ENCODE measurements at regions not wholly inside any gene's neighbourhood (a gene's known extent, or its start where the extent isn't known, plus 50 kb on each side); places are given as distances from the start of the nearest gene placed in this dataset.

- no peak overlapping the region for H2BK120ac ChIP-seq (ENCODE audit: low read depth, low read length, poor library complexity, severe bottlenecking)
- no peak overlapping the region for H2BK12ac ChIP-seq (ENCODE audit: insufficient read length, low read depth, low read length)
- H3K27ac ChIP-seq (ENCODE audit: insufficient read length, low read depth, low read length): no peak overlapping the region
- H3K4me1 Mint-ChIP-seq: peaks cover 12 to 21% of the 10 kb centered on the region in 2 experiments
- no peaks in the 10 kb centered on the region for H4K20me1 ChIP-seq (ENCODE audit: control insufficient read depth, insufficient read depth, insufficient read length)
- H3K79me1 ChIP-seq (ENCODE audit: insufficient read depth, low read depth, low read length, poor library complexity, severe bottlenecking): no peaks in the 10 kb centered on the region
- no peak overlapping the region for H4K5ac ChIP-seq (ENCODE audit: insufficient read length, low read depth, low read length)
- no peak overlapping the region for H4K8ac ChIP-seq (replicated peaks; ENCODE audit: insufficient read length, low read depth, low read length)
- H3K79me2 ChIP-seq (ENCODE audit: insufficient read depth, low read length): no peaks in the 10 kb centered on the region
- H2AFZ ChIP-seq (ENCODE audit: low read length): no peak overlapping the region
- no peak for TF ChIP-seq CTCF (conservative IDR thresholded peaks at IDR 0.05)
- H3K36me3 Mint-ChIP-seq (ENCODE audit: insufficient read depth in 1 of 3, low read depth in 3 of 3): no peaks in the 10 kb centered on the region
- no peak overlapping the region for H3K9ac ChIP-seq (ENCODE audit: extremely low read depth, insufficient read length, low read length)
- DNase-seq: no peak
- H3K27me3 ChIP-seq (ENCODE audit: insufficient read depth, low read length): no peaks in the 10 kb centered on the region
- no peak overlapping the region for H2BK5ac ChIP-seq (ENCODE audit: insufficient read length, low read length)
- H3K56ac ChIP-seq (ENCODE audit: insufficient read length, low read depth, low read length): no peak overlapping the region
- H3K9me3 ChIP-seq (ENCODE audit: control insufficient read depth, low read depth, low read length): no peaks in the 10 kb centered on the region
- no peak overlapping the region for H3K27ac Mint-ChIP-seq
- no peak overlapping the region for H3T11ph ChIP-seq (ENCODE audit: low read length)
- H3K27me3 Mint-ChIP-seq (ENCODE audit: low read depth): peaks cover 1% of the 10 kb centered on the region; the same call in 1 of the 2 replicates
- WGBS (ENCODE audit: extremely low coverage, insufficient read length, low lambda C conversion rate): no CpG with 5 or more reads among the region's 2 CpGs
- H3K9me3 Mint-ChIP-seq: no peaks in the 10 kb centered on the region
- H3K4me3 Mint-ChIP-seq: no peak overlapping the region
- H3K18ac ChIP-seq (ENCODE audit: insufficient read length, low read depth, low read length): no peak overlapping the region
- H3K4me2 ChIP-seq (ENCODE audit: insufficient read depth, insufficient read length, low read length): no peak overlapping the region
- no peak overlapping the region for H2AK5ac ChIP-seq (ENCODE audit: insufficient read length, low read length)
- H2BK20ac ChIP-seq (ENCODE audit: low read depth, low read length, poor library complexity, severe bottlenecking): no peak overlapping the region
- no peak overlapping the region for H2BK15ac ChIP-seq (ENCODE audit: low read depth, low read length)
- H3K23me2 ChIP-seq (ENCODE audit: insufficient read length, low read depth, low read length, poor library complexity, severe bottlenecking): no peaks in the 10 kb centered on the region
- no peak overlapping the region for H4K91ac ChIP-seq (ENCODE audit: insufficient read length, low read depth, low read length)
- H3K4me1 ChIP-seq (ENCODE audit: insufficient read depth, low read length): no peaks in the 10 kb centered on the region; the same call in 1 of the 2 replicates
- no peak overlapping the region for H3K23ac ChIP-seq (ENCODE audit: insufficient read length, low read depth, low read length)
- H3K4ac ChIP-seq (ENCODE audit: low read depth, low read length): no peak overlapping the region
- H3K14ac ChIP-seq (ENCODE audit: insufficient read depth, low read length): no peak overlapping the region
Measured at GRCh38 chr13:47146991-47147811, 250.3 kb upstream of the HTR2A start.

Data from H9 (cell line).